H9 (cell line): ENCODE measurements at regions not wholly inside any gene's neighbourhood (a gene's known extent, or its start where the extent isn't known, plus 50 kb on each side); places are given as distances from the start of the nearest gene placed in this dataset.

Source experiments
- DNase-seq: peaks from one replicate; pipeline ENCODE4 v3.0.0-alpha.2; 2017
- H2AFZ ChIP-seq: one replicate; pipeline ENCODE4 v1.6.1; 2013; ENCODE audit warnings: mild to moderate bottlenecking, low read length, control low read depth, moderate library complexity
- H2AK5ac ChIP-seq: 2 replicates; pipeline ENCODE4 v1.6.1; 2013; ENCODE audit warnings: low read length, control low read depth, mixed read lengths; ENCODE audit not compliant: insufficient read length
- H2BK120ac ChIP-seq: one replicate; pipeline ENCODE4 v1.6.1; 2013; ENCODE audit warnings: low read depth, mild to moderate bottlenecking, low read length, control low read depth, inconsistent platforms; ENCODE audit not compliant: poor library complexity, severe bottlenecking
- H2BK12ac ChIP-seq: 2 replicates; pipeline ENCODE4 v1.6.1; 2013; ENCODE audit warnings: low read length, control low read depth, mixed read lengths, low read depth; ENCODE audit not compliant: insufficient read length
- H2BK15ac ChIP-seq: 2 replicates; pipeline ENCODE4 v1.6.1; 2013; ENCODE audit warnings: low read depth, low read length, control low read depth
- H2BK20ac ChIP-seq: one replicate; pipeline ENCODE4 v1.6.1; 2013; ENCODE audit warnings: low read depth, mild to moderate bottlenecking, low read length, control low read depth, inconsistent platforms; ENCODE audit not compliant: poor library complexity, severe bottlenecking
- H2BK5ac ChIP-seq: 2 replicates; pipeline ENCODE4 v1.6.1; 2013; ENCODE audit warnings: low read length, control low read depth, mixed read lengths; ENCODE audit not compliant: insufficient read length
- H3K14ac ChIP-seq: 2 replicates; pipeline ENCODE4 v1.6.1; 2013; ENCODE audit warnings: low read length, control low read depth; ENCODE audit not compliant: insufficient read depth
- H3K18ac ChIP-seq: 2 replicates; pipeline ENCODE4 v1.6.1; 2013; ENCODE audit warnings: low read depth, mild to moderate bottlenecking, mixed read lengths, low read length, control low read depth; ENCODE audit not compliant: insufficient read length
- H3K23ac ChIP-seq: 2 replicates; pipeline ENCODE4 v1.6.1; 2013; ENCODE audit warnings: low read length, control low read depth, mixed read lengths, low read depth; ENCODE audit not compliant: insufficient read length
- H3K23me2 ChIP-seq: 2 replicates; pipeline ENCODE4 v1.6.1; 2013; ENCODE audit warnings: low read depth, mild to moderate bottlenecking, mixed read lengths, low read length, control low read depth; ENCODE audit not compliant: insufficient read length, poor library complexity, severe bottlenecking
- H3K27ac ChIP-seq: 2 replicates; pipeline ENCODE4 v1.5.1; 2013; ENCODE audit warnings: low read length, control low read depth, mixed read lengths, low read depth; ENCODE audit not compliant: insufficient read length
- H3K27me3 ChIP-seq: 2 replicates; pipeline ENCODE4 v1.6.1; 2013; ENCODE audit warnings: low read length, control low read depth, inconsistent platforms; ENCODE audit not compliant: insufficient read depth
- H3K4ac ChIP-seq: 2 replicates; pipeline ENCODE4 v1.6.1; 2013; ENCODE audit warnings: low read depth, mild to moderate bottlenecking, control low read depth, inconsistent platforms, low read length, moderate library complexity
- H3K4me1 ChIP-seq: 2 replicates; pipeline ENCODE4 v1.6.1; 2013; ENCODE audit warnings: low read length, control low read depth, inconsistent platforms; ENCODE audit not compliant: insufficient read depth
- H3K4me2 ChIP-seq: 2 replicates; pipeline ENCODE4 v1.6.1; 2013; ENCODE audit warnings: low read length, control low read depth, mixed read lengths; ENCODE audit not compliant: insufficient read length, insufficient read depth
- H3K56ac ChIP-seq: 2 replicates; pipeline ENCODE4 v1.6.1; 2013; ENCODE audit warnings: low read depth, mild to moderate bottlenecking, mixed read lengths, low read length, control low read depth; ENCODE audit not compliant: insufficient read length
- H3K79me1 ChIP-seq: 2 replicates; pipeline ENCODE4 v1.6.1; 2013; ENCODE audit warnings: low read depth, mild to moderate bottlenecking, moderate library complexity, low read length, control low read depth, inconsistent platforms; ENCODE audit not compliant: insufficient read depth, poor library complexity, severe bottlenecking
- H3K79me2 ChIP-seq: 2 replicates; pipeline ENCODE4 v1.6.1; 2013; ENCODE audit warnings: low read length, control low read depth, inconsistent platforms; ENCODE audit not compliant: insufficient read depth
- H3K9ac ChIP-seq: 2 replicates; pipeline ENCODE4 v1.6.1; 2013; ENCODE audit warnings: low read length, control low read depth, mixed read lengths; ENCODE audit not compliant: insufficient read length; ENCODE audit errors: extremely low read depth
- H3K9me3 ChIP-seq: one replicate; pipeline ENCODE4 v1.6.1; 2013; ENCODE audit warnings: low read depth, low read length, inconsistent platforms; ENCODE audit not compliant: control insufficient read depth
- H3T11ph ChIP-seq: one replicate; pipeline ENCODE4 v1.6.1; 2013; ENCODE audit warnings: mild to moderate bottlenecking, low read length, control low read depth, inconsistent platforms
- H4K20me1 ChIP-seq: one replicate; pipeline ENCODE4 v1.6.1; 2013; ENCODE audit not compliant: control insufficient read depth, insufficient read length, insufficient read depth
- H4K5ac ChIP-seq: 2 replicates; pipeline ENCODE4 v1.6.1; 2013; ENCODE audit warnings: low read depth, mild to moderate bottlenecking, mixed read lengths, low read length, control low read depth; ENCODE audit not compliant: insufficient read length
- H4K8ac ChIP-seq: replicated peaks from 2 replicates; pipeline ENCODE4 v1.6.1; 2013; ENCODE audit warnings: low read length, control low read depth, mixed read lengths, low read depth; ENCODE audit not compliant: insufficient read length
- H4K91ac ChIP-seq: 2 replicates; pipeline ENCODE4 v1.6.1; 2013; ENCODE audit warnings: low read depth, mild to moderate bottlenecking, moderate library complexity, mixed read lengths, low read length, control low read depth; ENCODE audit not compliant: insufficient read length
- H3K27ac Mint-ChIP-seq, 3 experiments: 2 replicates in 2 of 3; 3 replicates in 1 of 3; pipeline ENCODE4 v1.8.0; 2020 to 2021; ENCODE audit warnings: mixed read lengths in 3 of 3, mild to moderate bottlenecking in 1 of 3, moderate library complexity in 1 of 3
- H3K27me3 Mint-ChIP-seq: 2 replicates; pipeline ENCODE4 v1.8.0; 2021; ENCODE audit warnings: low read depth, mild to moderate bottlenecking, moderate library complexity, mixed read lengths
- H3K36me3 Mint-ChIP-seq, 3 experiments: 2 replicates in 2 of 3; 3 replicates in 1 of 3; pipeline ENCODE4 v1.8.0; 2020 to 2021; ENCODE audit warnings: low read depth in 3 of 3, mixed read lengths in 3 of 3; ENCODE audit not compliant: insufficient read depth in 1 of 3
- H3K4me1 Mint-ChIP-seq, 2 experiments: 2 replicates each; pipeline ENCODE4 v1.8.0; 2020; ENCODE audit warnings: mixed read lengths in 2 of 2
- H3K4me3 Mint-ChIP-seq, 2 experiments: 2 replicates in 1 of 2; 3 replicates in 1 of 2; pipeline ENCODE4 v1.8.0; 2020 to 2021; ENCODE audit warnings: mild to moderate bottlenecking in 2 of 2, mixed read lengths in 2 of 2, moderate library complexity in 1 of 2
- H3K9me3 Mint-ChIP-seq, 2 experiments: 2 replicates in 1 of 2; 3 replicates in 1 of 2; pipeline ENCODE4 v1.8.0; 2020; ENCODE audit warnings: mild to moderate bottlenecking in 2 of 2, mixed read lengths in 2 of 2, moderate library complexity in 1 of 2
- CTCF ChIP-seq: fragments of 200-600 bp; sonication (generic); conservative IDR thresholded peaks from 3 replicates; pipeline ENCODE4 v1.8.0; 2021; ENCODE audit warnings: antibody characterized with exemption, mild to moderate bottlenecking
- WGBS: extraction: QIAGEN DNeasy Blood & Tissue Kit; methylation state at CpG from one replicate; pipeline ENCODE4 v1.1.7; 2013; ENCODE audit warnings: missing lambda C conversion rate, low lambda C conversion rate, mixed read lengths; ENCODE audit not compliant: insufficient read length; ENCODE audit errors: extremely low coverage; 5-methylcytosine and 5-hydroxymethylcytosine counted together

- Histone ChIP-seq H3K4me1 (no peaks in the 10 kb centered on the region), H2AFZ (no peak overlapping the region), H4K5ac (no peak overlapping the region), H2BK5ac (no peak overlapping the region), H2AK5ac (no peak overlapping the region), H4K20me1 (no peaks in the 10 kb centered on the region), H3K27me3 (no peaks in the 10 kb centered on the region), H3K9ac (no peak overlapping the region), H3K23ac (no peak overlapping the region), H3K27ac (no peak overlapping the region), H2BK12ac (no peak overlapping the region), H3K18ac (no peak overlapping the region), H3K56ac (no peak overlapping the region), H4K8ac (no peak overlapping the region), H3K23me2 (no peaks in the 10 kb centered on the region), H3K79me1 (no peaks in the 10 kb centered on the region), H3T11ph (no peak overlapping the region), H3K4ac (no peak overlapping the region), H2BK20ac (no peak overlapping the region), H3K9me3 (no peaks in the 10 kb centered on the region), H3K79me2 (no peaks in the 10 kb centered on the region), H2BK120ac (no peak overlapping the region), H3K4me2 (no peak overlapping the region), H4K91ac (no peak overlapping the region), H2BK15ac (no peak overlapping the region), H3K14ac (no peak overlapping the region)
- WGBS: no CpG with 5 or more reads among the region's 1 CpG
- Mint-ChIP-seq H3K27me3 (no peaks in the 10 kb centered on the region), H3K4me3 (no peak overlapping the region), H3K27ac (no peak overlapping the region), H3K4me1 (no peaks in the 10 kb centered on the region), H3K36me3 (0 out of 7 replicates have a peak, but pooled peaks cover 0 to 4% (median 3%) of the 10 kb centered on the region in 3 experiments), H3K9me3 (peaks cover 6 to 50% of the 10 kb centered on the region in 2 experiments; a peak in 3 of 5 replicates)
- no peak for DNase-seq
- TF ChIP-seq CTCF: no peak
These were observed 279.4 kb downstream of the RSL24D1 start for GRCh38 chr15:54917312-54917711.
